ENCODE measurements at regions not wholly inside any gene's neighbourhood (a gene's known extent, or its start where the extent isn't known, plus 50 kb on each side); places are given as distances from the start of the nearest gene placed in this dataset.
A peak's percentile ranks its signal among the peaks of the same experiment; 100 is the strongest.
"Not testable (repeated sequence)": the region's sequence is repeated elsewhere in the genome, so short reads cannot be mapped to it uniquely, and the experiment has no call there.

DNA sequence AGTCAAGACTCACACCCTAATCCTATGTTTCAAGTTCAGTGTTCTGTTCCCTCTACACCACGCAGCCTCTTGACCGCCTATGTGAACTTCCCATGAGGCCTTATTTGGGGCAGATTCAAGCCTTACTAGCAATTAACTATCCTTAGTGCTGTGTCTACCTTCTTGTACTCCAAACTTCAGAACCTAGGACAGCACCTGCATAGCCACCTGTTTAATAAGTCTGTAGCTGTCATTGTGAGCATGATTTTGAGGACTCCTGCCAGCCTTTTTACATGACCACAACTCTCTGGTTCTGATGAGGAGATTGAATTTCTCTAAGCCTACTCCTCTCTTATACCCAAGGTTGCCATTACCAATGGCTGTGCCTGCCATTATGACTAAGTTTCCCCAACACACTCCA, 50.8 kb upstream of the PCSK1 start:
- Histone ChIP-seq H3K4me3 (ENCODE audit: insufficient read depth, low read depth, low read length) (no peak overlapping the region), H3K36me3 (replicated peaks; ENCODE audit: control insufficient read depth, insufficient read depth, low read length) (no peaks in the 10 kb centered on the region), H3K27me3 (ENCODE audit: control insufficient read depth, insufficient read depth, low read length) (no peaks in the 10 kb centered on the region)
- peak; percentile 26 for DNase-seq

DNA sequence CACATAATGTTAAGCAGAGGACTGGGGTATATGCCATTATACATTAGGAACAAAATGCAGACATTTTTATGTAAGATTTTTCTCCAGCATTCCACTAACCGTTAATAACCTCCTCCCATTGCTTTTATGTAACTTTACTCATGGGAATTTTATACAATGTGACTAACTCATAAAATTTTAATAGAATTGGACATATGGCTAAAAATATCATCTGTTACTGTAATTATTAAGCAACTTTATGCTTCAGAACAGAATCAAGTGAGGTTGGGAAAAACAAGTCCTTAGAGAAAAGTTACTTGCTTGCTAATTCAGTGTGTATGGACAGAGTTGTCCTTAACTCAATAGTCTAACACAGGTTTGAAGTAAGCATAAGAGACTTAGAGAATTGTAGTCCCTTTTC, 54.8 kb upstream of the PCSK1 start:
- DNase-seq, result no peak
- H3K36me3 ChIP-seq (replicated peaks; ENCODE audit: control insufficient read depth, insufficient read depth, low read length), result no peaks in the 10 kb centered on the region
- H3K27me3 ChIP-seq (ENCODE audit: control insufficient read depth, insufficient read depth, low read length), result no peaks in the 10 kb centered on the region
- no peak overlapping the region for H3K4me3 ChIP-seq (ENCODE audit: insufficient read depth, low read depth, low read length)

DNA sequence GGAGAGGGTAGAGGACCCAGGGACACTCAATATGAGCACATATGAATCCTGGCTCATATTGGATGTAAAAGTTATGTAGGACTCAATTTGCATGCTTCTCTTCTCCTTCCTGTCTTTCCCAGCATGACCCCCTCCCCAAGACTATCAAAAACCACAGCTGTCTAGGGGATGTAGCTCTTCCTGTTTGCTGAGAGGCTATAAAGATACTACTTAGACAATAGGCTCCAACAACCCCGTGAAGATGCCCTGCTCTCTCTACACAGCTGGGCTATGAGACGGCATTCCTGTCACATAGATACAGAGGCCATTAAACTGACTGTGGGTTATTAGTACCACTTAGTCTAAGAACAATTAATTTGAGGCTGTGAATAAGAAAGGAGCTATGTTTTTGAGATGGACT, 56.5 kb upstream of the PCSK1 start:
- Histone ChIP-seq H3K36me3 (replicated peaks; ENCODE audit: control insufficient read depth, insufficient read depth, low read length) (no peaks in the 10 kb centered on the region), H3K4me3 (ENCODE audit: insufficient read depth, low read depth, low read length) (no peak overlapping the region), H3K27me3 (ENCODE audit: control insufficient read depth, insufficient read depth, low read length) (no peaks in the 10 kb centered on the region)
- DNase-seq, result no peak

DNA sequence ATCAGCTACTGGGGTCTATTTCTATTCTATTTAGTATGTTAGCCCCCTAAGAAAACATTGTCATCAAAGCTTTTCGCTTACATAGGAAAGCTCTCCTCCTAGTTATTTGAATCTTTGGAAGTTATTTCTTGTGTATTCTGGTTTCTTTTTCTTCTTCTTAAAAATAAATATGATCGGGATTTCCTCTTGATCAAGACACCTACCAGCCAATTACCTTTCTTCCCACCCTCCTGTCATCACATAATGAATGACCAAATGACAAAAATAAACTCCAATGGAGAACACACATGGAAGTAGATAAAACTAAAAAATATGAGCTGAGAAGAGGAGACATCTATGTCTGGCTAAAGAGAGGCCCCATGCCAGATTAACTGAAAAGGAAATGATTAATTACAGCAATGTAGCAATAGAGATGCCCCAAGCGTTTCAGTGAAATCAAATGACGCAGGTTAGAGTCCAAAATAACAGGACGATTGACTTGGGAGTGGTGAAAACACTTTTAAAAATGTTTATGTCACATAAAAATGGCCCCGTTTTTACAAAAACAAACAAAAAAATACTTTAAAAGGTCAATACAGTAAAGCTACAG, 59.5 kb upstream of the PCSK1 start:
- no peaks in the 10 kb centered on the region for H3K27me3 ChIP-seq (ENCODE audit: control insufficient read depth, insufficient read depth, low read length)
- no peaks in the 10 kb centered on the region for H3K36me3 ChIP-seq (replicated peaks; ENCODE audit: control insufficient read depth, insufficient read depth, low read length)
- H3K4me3 ChIP-seq (ENCODE audit: insufficient read depth, low read depth, low read length), result no peak overlapping the region
- no peak for DNase-seq

DNA sequence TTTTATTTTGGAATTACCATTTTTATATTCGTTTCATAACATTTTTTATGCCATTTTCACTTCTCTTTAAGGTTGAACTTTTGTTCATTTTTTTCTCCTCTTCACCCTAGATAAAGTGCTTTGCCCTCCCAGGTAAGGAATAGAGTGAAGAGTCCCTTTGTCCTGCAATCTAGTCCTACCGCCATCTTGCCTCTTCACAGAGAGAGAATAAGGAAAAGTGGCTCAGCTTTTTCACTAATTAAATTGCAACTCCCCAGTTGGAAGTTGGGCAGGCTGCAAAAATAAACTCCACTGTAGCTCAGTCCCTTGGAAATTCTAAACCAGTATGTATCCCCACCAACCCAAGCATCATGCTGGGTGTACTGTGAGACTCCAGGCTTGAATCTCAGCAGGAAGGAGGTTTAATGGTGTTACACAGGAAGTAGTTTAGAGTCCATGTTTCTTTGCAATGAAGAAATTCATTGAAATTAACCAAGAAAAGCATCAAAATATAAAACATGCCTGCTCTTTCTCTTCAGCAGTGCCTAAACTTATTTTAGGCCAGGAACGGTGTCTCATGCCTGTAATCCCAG, 60.3 kb upstream of the PCSK1 start:
- DNase-seq, result no peak
- H3K27me3 ChIP-seq (ENCODE audit: control insufficient read depth, insufficient read depth, low read length), result no peaks in the 10 kb centered on the region
- H3K36me3 ChIP-seq (replicated peaks; ENCODE audit: control insufficient read depth, insufficient read depth, low read length), result no peaks in the 10 kb centered on the region
- no peak overlapping the region for H3K4me3 ChIP-seq (ENCODE audit: insufficient read depth, low read depth, low read length)

DNA sequence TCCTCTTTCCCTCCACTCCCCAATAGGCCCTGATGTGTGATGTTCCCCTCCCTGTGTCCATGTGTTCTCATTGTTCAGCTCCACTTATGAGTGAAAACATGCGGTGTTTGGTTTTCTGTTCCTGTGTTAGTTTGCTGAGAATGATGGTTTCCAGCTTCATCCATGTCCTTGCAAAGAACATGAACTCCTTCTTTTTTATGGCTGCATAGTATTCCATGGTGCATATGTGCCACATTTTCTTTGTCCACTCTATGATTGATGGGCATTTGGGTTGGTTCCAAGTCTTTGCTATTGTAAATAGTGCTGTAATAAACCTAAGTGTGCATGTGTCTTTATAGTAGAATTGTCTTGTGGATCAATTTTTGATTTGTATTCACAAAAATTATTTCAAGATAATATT, 62.4 kb upstream of the PCSK1 start:
- not testable (repeated sequence) for H3K27me3 ChIP-seq (ENCODE audit: control insufficient read depth, insufficient read depth, low read length); DNase-seq; H3K4me3 ChIP-seq (ENCODE audit: insufficient read depth, low read depth, low read length); H3K36me3 ChIP-seq (replicated peaks; ENCODE audit: control insufficient read depth, insufficient read depth, low read length)

DNA sequence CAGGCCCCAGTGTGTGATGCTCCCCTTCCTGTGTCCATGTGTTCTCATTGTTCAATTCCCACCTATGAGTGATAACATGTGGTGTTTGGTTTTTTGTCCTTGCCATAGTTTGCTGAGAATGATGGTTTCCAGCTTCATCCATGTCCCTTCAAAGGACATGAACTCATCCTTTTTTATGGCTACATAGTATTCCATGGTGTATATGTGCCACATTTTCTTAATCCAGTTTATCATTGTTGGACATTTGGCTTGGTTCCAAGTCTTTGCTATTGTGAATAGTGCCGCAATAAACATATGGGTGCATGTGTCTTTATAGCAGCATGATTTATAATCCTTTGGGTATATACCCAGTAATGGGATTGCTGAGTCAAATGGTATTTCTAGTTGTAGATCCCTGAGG, 64.0 kb upstream of the PCSK1 start:
- H3K4me3 ChIP-seq (ENCODE audit: insufficient read depth, low read depth, low read length); H3K36me3 ChIP-seq (replicated peaks; ENCODE audit: control insufficient read depth, insufficient read depth, low read length); H3K27me3 ChIP-seq (ENCODE audit: control insufficient read depth, insufficient read depth, low read length); DNase-seq: not testable (repeated sequence)

DNA sequence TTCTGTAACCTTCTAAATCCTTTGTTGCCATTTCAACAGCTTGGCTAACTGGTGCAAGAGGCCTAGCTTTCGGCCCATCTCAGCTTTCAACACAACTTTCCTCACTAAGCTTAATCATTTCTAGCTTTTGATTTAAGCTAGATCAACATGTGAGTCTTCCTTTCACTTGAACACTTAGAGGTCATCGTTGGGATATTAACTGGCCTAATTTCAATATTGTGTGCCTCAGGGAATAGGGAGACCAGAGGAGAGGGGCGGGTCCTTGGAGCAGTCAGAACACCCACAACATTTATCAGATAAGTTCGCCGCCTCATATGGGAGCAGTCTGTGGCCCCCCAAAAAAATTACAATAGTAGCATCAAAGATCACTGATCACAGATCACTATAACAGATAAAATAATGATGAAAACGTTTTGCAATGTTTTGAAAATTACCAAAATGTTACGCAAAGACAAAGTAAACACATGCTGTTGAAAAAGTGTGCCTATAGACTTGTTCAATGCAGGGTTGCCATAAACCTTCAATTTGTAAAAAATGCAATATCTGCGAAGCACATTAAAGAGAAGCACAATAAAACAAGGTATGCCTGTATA, 66.8 kb upstream of the PCSK1 start:
- DNase-seq, result no peak
- H3K4me3 ChIP-seq (ENCODE audit: insufficient read depth, low read depth, low read length), result no peak overlapping the region

DNA sequence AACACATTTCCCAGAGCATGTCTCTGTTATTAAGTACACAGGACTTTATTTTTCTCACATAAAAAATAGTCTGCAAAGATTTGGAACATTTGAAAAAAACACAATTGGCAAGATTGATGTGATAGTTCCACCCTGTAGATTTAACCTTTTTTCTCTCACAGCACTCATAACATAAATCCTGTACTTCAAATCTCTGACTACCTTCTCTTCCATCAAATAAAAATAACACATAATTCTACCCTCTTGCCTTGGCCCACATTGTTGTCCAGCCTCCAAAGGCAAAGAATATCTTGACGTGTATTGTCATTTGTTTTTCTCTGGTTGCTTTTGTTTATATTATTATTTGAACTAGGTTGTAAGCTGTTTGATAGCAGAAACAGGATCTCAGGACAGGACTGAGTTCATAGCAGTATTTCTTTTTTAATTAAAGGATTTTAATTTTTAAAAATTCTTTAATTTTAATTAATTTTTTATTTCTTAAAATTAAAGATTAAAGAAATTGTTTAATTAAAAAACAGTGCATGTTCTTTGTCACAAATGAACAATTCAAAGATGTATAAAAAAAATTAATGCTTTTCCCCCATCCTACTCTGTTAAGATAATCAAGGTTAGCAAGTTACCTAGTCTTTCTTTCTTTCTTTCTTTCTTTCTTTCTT, 69.1 kb upstream of the PCSK1 start:
- Histone ChIP-seq H3K36me3 (replicated peaks; ENCODE audit: control insufficient read depth, insufficient read depth, low read length) (no peaks in the 10 kb centered on the region), H3K27me3 (ENCODE audit: control insufficient read depth, insufficient read depth, low read length) (no peaks in the 10 kb centered on the region), H3K4me3 (ENCODE audit: insufficient read depth, low read depth, low read length) (no peak overlapping the region)
- no peak for DNase-seq

More for the DNA sequence above, 66.8 kb upstream of the PCSK1 start:
- H3K36me3 ChIP-seq (replicated peaks; ENCODE audit: control insufficient read depth, insufficient read depth, low read length), result no peaks in the 10 kb centered on the region
- H3K27me3 ChIP-seq (ENCODE audit: control insufficient read depth, insufficient read depth, low read length), result no peaks in the 10 kb centered on the region

DNA sequence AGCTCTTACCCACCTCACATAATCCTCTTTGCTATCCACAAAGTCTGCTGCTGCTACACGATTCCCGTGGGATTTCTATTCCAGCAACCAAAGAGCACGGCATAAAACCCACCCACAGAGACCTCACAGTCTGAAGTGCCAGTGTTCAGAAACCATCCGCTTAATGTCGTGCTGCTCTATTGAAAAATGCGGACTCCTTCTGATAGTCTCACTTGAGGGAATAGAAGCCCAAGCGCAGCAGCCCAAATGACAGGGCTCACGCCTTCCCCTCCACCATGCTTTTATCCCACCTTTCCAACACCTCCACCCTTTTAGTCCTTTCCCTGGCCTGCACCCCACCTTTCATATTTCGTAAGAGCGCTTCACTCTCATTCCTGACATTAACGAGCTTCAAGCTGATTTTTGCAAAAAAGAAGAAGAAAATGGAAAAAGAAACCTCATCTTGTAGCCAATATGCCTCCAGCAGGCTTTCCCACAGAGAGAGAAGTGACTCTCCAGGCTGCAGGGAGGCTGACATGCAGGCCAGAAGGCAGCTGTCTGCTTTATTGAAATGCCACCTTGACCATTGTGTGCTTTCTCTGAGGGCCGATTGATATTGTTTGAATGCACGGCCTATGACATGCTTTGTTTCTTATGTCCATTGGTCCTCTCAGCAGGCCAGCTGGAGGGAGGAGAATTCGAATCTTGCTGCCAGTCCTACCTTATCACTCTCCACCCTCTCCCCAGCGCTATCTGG, 70.6 kb upstream of the PCSK1 start:
- Histone ChIP-seq H3K27me3 (ENCODE audit: control insufficient read depth, insufficient read depth, low read length) (no peaks in the 10 kb centered on the region), H3K4me3 (ENCODE audit: insufficient read depth, low read depth, low read length) (no peak overlapping the region), H3K36me3 (replicated peaks; ENCODE audit: control insufficient read depth, insufficient read depth, low read length) (no peaks in the 10 kb centered on the region)
- no peak for DNase-seq

DNA sequence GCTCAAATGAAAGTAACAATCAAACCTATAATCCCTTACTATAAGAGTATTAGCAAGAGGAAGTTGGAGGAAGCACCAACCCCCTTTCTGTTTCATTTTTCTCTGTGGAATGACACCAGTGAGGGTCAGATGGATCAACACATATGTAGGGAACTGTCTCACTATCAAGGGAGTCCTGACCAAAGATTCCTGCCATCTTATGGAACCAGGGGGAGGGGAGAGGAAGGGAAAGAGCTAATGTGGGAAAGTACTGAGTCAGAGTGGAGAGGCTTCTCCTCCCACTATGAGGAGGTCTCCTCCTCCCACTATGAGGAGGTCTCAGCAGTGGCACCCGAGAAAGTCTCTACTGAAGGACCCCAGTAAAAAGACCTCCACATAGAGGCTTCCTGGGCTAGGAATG, 73.3 kb upstream of the PCSK1 start:
- H3K36me3 ChIP-seq (replicated peaks; ENCODE audit: control insufficient read depth, insufficient read depth, low read length), result no peaks in the 10 kb centered on the region
- no peaks in the 10 kb centered on the region for H3K27me3 ChIP-seq (ENCODE audit: control insufficient read depth, insufficient read depth, low read length)
- no peak for DNase-seq
- H3K4me3 ChIP-seq (ENCODE audit: insufficient read depth, low read depth, low read length), result no peak overlapping the region

DNA sequence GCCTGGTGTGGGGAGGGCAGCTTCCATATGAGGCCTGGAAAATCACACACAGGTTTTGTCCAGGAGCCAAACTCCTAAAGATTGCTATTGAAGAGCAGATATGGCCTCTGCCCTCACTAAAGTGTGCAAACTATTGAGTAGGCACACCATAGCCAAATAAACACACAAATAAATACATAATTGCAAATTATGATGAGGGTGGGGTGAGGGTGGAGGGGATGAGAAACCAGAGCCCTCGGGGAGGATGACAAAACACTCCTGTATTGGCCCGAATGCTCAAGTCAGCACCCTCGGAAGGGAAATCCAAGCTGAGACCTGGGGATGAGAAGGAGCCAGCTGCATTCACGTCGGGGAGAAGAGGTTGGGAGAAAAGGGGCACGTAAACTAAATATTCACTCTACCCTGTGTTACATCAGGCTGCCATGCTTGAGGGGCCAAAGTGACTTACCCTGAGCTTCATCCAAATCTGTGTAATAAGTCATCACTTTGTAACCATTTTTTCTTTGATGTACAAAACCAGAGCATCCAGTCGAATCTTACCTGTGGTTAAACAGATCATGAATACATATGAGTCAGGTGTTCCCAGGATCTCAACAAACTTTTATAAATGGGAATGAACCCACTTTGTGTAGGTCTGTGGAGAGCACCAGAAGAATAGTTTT, 73.9 kb upstream of the PCSK1 start:
- Histone ChIP-seq H3K4me3 (ENCODE audit: insufficient read depth, low read depth, low read length) (no peak overlapping the region), H3K36me3 (replicated peaks; ENCODE audit: control insufficient read depth, insufficient read depth, low read length) (no peaks in the 10 kb centered on the region), H3K27me3 (ENCODE audit: control insufficient read depth, insufficient read depth, low read length) (no peaks in the 10 kb centered on the region)
- no peak for DNase-seq

DNA sequence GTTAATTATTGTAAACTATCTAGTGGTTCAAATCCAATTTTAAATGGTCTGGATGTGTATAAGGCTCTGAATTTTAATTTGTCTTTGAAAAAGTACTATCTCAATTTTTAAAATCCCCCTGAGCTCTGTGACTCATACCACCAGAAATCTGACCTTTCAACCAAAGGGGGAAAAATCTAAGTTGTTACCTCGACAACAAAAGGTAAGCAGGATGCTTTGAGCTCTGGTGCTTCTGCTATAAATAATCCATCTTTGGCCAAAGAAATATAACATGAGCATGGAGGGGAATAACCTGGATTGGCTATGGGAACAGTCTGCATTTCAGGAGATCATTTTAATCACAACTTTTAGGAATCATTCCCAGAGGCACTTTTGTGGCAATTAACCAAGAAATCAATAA, 76.3 kb upstream of the PCSK1 start:
- H3K27me3 ChIP-seq (ENCODE audit: control insufficient read depth, insufficient read depth, low read length), result no peaks in the 10 kb centered on the region
- H3K36me3 ChIP-seq (replicated peaks; ENCODE audit: control insufficient read depth, insufficient read depth, low read length), result no peaks in the 10 kb centered on the region
- H3K4me3 ChIP-seq (ENCODE audit: insufficient read depth, low read depth, low read length), result no peak overlapping the region
- no peak for DNase-seq

DNA sequence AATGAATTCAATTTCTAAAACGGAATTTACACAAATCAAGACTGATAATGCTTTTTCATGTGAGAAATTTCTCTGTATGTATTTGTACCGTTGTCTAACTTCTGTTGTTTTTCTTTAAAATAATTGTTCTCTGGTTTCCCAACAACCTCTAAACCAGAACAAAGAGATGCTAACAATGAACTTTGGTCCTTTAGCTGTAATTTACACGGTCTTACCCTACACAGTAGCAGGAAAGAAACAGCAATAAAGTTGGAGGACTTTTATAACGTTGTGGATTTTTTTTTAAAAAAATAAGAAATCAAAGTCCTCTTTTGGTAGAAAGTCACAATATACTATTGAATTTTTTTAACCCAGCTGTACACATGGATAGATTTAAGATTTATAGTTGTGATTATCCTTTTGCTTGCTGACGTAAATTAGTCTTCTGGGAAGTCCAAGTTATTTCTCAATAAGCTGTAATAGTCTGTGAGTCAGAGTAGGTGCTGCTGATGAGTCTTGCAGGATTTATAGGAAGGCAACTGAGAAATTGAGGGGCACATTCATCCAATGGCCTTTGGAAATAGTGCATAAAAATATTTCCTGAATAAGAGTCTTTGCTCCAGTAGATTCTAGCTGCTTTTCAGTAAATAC, 76.8 kb upstream of the PCSK1 start:
- no peaks in the 10 kb centered on the region for H3K36me3 ChIP-seq (replicated peaks; ENCODE audit: control insufficient read depth, insufficient read depth, low read length)
- no peaks in the 10 kb centered on the region for H3K27me3 ChIP-seq (ENCODE audit: control insufficient read depth, insufficient read depth, low read length)
- H3K4me3 ChIP-seq (ENCODE audit: insufficient read depth, low read depth, low read length), result no peak overlapping the region
- no peak for DNase-seq
